Kidney capillary endothelial cell (primary cell): ENCODE measurements at regions not wholly inside any gene's neighbourhood (a gene's known extent, or its start where the extent isn't known, plus 50 kb on each side); places are given as distances from the start of the nearest gene placed in this dataset.
A peak's percentile ranks its signal among the peaks of the same experiment; 100 is the strongest.
"Not testable (repeated sequence)": the region's sequence is repeated elsewhere in the genome, so short reads cannot be mapped to it uniquely, and the experiment has no call there.

ENCODE experiments used
- DNase-seq: peaks from one replicate; pipeline ENCODE4 v3.0.0-alpha.2; 2018; ENCODE audit warnings: low spot score

DNA sequence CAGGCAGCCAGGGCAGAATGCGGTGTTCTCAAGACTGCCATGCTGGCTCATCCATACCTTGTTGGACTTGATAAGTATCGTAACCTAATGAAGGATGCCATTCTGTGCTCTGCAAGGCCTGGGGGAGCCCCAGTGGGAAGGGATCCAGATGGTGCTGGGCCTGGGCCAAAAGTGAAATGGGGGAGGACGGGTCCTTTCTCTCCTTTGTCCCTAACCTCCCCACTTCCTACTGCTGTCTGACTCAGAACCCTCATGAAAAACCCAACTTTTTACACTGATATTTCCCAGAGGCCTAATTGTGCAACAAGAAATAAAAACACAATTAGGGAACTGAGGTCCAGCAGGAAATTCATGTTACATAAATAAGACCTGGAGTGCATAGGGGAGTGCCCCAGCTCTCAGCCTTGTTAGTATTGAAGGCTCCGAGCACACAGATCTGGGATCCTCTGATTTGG lies 193.7 kb upstream of the SVIL start:
- DNase-seq, result no peak

DNA sequence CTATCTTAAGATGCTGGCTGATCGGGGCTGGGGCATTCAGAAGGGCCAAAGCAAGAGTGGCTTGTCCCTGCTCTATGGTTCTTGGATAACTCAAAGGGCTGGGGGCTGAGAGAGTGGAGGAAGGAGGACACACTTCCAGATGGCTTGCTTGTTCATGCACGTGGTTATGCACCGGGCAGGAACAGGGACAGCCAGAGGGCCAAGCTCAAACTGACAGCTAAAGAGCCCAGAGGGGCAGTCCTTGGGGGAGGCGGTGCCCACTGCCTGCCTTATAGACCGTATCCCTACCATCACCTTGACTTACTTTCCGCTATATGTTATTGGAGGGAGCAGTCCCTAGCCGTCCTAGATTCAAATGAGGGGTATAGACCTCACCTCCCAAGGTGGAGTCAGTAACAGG lies 192.7 kb upstream of the SVIL start:
- DNase-seq, result no peak

DNA sequence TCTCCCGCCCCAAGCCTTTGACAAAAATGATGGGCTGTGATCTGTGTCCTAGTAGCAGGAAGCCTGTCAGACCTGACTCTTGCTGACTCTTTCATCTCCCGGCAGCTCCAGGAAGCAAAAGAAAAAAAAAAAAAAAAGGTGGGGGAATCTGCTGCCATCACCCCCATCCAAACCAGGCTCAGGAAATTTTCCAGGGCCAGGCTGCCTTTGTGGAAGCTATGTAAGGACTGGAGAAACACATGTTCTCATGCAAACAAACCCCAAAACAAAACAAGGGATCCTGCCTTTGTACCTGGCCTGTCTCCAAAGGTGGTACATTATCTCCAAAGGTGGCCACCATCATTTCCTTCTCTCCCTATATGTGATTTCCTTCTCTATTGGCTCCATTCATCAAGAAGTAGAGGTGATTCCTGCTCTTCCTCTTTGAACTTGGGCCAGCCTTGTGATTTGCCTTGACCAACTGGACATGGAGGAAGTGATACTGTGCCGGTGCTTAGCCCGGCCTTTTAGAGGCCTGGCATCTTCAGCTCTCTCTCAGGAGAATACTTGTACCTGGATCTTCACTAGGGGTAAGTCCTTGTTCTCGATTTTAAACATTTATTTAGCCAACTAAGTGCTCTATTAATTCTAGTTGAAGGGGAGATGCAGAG lies 192.2 kb upstream of the SVIL start:
- DNase-seq, result peak; percentile 70

DNA sequence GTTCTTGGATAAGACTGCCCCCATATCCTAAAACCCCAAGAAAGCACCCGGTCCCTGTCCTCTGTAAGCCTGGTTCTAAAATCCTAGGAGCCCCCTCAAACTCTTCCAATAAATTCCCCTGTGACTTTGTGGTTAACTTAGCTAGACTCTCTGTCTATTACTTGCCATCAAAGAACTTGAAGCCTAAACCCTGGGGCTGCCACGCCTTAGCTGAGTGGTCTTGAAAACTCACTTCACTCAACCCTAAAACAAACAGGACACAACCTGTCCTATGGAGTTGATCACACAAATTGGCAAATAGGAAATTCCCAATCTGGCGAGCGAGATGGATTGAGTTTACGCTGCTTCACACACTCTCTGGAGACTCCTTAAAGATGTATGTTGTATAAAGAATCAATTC lies 191.4 kb upstream of the SVIL start:
- no peak for DNase-seq

DNA sequence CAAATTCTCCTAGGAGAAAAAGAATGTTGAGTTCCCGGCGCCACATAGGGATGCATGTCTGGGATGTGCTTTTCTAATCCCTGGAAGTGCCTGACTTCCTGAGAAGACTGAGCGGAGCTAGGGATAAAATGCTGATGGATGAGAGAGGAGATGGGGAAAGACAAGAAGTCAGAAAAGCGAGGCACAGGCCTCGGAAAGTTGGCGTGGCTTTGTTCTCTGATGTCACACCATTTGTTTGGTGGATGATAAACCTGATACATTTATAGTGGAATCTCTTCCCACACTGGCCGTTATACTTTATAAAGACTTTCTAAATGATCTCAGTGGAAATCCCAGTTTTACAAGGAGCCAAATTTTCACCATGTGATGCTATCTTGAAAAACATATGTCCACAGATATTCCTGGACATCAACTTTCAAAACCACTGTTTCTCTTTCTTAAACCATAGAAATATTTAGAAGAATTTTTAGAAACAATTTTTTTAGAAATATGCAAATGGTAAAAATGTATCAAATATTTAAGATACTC lies 188.8 kb upstream of the SVIL start:
- no peak for DNase-seq

DNA sequence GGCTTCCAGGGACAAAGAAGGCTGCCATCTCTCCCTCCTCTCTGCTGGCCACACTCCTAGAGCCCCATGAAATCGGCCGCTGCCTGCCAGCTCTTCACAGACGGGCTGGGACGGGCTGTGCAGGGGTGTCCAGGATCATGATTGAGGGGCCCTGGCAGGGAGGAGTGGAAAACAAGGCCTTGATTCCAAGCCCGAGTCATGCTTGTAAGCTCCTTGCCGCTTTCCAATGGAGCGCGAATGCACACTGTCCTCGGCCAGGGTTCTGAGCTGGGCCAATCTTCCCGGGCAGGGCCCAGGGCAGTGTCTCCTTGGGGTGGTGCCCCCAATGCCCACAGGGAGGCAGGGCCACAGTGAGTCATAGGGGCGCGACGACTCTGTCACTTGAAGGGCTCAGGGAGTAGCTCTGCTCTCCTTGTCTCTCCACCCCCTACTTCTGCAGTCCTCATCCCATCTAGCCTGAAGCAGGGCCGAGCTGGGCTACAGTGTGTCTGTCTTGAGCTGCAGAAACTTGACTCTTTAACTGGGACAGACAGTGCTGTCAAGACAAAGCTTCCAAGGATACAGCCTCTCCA lies 186.2 kb upstream of the SVIL start:
- DNase-seq, result no peak

DNA sequence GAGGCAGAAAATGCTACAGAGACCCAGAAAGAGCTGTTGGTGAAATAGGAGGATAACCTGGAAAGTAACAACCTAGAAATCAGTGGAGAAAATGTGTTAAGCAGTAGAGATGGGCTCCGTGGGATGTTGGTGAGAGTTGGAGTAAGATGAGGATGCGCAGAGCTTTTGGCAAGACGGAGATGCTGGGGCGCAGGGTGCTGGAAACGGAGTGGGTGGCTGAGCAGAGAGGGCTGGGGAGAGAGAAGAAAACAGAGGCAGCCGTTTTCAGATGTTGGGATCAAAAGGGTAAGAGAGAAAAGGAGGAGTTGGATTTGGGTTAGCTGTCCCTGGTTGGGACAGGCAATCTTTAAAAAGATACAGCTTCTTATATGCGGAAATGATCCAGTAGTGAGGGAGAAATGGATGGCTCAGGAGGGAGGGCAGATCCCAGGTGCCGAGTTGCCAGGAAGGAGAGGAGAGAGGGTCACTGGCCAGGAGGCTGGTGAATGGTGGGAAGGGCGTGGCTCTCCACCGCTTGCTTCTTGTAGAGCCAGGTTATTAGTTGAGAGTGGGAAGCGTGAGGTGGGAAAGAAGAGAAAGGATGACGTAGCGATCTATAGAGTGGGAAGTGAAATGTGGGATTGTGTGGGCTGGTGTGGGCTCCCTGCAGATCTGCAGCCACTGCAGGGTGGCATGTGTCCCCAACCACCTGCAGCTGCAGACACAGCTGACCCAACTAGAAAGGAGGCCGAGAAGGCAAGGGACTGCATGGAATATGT lies 182.2 kb upstream of the SVIL start:
- no peak for DNase-seq

DNA sequence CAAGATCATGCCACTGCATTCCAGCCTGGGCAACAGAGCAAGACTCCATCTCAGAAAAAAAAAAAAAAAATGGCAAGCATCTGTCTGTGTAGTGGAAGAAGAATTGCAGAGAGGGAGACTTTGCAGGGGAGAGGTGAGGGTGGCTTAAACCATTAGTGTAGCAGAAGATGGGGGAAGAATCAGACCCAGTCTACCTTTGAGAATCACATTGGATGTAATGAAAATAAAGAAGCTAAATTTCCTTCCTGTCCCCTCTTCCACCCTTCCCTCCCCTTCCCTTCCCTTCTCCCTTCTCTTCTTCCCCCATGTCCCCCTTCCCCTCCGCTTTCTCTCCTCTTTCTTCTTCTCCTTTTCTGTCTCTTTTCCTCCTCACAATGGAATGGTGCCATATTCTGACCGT lies 180.8 kb upstream of the SVIL start:
- DNase-seq, result no peak

DNA sequence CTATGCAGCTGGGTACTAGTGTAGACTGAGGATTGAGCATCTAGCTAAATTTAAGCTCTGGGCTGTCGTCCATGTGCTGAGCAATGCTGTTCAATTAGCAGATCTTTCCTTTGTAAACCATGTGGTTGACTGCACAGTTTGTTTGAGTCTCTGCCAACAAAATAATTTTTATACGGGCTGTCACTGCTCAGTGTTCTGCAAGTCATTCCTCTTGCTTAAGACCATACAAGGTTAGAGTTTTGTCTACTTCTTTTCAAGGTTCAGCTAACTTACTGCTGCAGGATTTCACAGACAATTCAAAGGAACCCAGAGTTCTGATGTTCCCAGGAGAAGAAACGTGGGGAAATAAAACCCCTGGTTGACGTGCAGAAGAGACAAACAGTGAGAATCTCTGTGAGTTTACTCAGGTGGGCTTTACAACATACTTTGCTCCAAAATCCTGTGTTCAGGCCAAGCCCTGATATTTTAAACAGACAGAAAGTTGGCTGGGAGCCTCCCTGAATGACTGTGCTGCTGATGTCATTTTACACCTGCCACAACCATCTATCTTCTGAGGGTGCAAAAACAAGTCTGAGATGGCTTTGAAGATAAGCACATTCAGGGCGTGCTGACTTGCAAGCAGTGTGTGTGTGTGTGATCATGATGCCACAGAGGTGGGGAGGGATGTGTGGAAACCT lies 177.1 kb upstream of the SVIL start:
- DNase-seq, result no peak

DNA sequence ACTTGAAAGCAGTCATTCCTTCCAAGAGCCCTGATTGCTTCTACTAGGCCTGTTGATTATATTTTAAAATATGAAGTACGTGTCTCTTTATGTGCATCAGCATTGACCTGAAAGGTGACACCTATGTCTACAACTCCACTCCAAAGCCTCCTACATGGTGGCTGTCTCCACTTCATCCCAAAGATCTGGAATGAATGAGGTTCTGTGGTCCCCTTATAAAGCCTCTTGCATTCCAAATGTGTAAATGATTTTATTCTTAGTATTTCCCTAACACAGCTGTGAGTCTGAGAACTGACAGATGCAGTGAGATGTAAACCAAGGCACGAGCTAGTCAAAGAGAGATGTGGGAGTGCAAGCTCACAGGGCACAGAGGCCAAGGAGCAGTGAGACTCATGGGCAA lies 176.0 kb upstream of the SVIL start:
- DNase-seq, result no peak

DNA sequence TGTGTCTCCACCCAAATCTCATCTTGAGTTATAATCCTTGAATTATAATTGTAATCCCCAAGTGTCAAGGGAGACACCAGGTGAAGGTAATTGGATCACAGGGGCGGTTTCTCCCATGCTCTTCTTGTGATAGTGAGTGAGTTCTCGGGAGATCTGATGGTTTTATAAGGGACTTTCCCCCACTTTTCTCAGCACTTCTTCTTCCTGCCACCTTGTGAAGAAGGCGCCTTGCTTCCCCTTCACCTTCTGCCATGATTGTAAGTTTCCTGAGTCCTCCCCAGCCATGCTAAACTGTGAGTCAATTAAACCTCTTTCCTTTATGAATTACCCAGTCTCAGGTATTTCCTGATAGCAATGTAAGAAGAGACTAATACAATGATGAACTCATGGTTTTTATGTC lies 175.5 kb upstream of the SVIL start:
- not testable (repeated sequence) for DNase-seq

DNA sequence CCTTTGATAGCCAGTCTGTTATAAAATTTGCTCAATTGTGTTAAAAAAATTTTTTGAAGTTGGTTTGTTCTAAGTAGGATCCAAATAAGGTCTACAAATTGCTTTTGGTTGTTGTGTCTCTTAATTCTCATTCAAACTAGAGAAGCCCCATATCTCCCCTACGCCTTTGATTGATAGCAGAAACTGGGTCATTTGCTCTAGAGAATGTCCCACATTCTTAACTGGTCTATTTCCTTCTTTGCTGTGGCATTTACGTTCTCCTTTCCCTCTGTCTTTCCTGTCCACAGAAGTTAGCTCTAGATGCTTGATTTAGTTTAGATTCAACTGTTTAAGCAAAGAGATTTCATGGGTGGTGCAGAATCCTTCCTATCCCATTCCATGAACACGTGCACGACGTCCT lies 174.6 kb upstream of the SVIL start:
- no peak for DNase-seq

DNA sequence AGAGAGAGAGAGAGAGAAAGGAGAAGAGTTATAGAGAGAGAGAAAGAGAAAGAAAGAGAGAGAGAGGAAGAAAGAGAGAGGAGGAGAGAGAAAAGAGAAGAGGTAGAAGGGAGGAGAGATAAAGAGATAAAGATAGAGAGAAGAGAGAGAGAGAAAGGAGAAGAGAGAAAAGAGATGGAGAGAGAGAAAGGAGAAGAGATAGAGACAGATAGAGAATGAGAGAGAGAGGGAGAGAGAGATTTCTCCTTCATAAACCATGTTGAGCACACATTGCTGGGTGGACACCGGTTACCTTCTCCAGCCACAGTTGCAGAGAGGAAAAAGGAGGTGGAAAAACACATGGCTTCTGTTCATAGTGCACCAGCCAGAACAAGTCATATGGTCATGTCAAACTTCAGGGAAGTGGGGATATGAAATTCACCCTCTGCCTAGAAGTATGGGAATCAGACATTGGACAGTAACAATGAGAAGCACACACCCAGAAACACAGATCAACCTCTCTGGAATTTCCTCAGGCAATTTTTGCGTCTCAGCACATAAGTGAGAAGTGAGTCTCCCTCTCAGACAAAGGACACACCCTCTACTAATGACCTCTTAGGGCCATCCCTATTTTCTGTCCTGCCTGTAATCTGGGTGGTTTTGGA lies 172.5 kb upstream of the SVIL start:
- peak; percentile 63 for DNase-seq

DNA sequence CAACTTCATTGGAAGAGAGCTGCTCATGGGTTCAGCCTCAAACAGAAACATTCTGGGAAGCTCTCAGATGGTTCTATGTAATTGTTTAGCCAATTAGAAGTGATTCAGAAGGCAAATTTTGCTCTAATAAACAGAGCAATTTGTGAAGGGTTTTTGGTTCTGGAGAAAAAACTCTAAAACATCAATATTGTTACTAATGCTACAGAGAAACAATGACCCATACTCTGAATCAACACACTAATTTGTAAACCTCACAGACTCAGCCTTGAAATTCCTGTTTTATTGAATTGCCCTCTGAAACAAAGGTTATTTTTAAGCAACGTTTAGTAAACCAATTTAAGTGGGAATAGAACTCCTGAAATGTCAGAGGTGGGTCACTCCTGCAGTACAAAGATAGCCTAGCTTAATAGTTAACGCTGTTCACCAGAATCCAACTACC lies 171.6 kb upstream of the SVIL start:
- no peak for DNase-seq

DNA sequence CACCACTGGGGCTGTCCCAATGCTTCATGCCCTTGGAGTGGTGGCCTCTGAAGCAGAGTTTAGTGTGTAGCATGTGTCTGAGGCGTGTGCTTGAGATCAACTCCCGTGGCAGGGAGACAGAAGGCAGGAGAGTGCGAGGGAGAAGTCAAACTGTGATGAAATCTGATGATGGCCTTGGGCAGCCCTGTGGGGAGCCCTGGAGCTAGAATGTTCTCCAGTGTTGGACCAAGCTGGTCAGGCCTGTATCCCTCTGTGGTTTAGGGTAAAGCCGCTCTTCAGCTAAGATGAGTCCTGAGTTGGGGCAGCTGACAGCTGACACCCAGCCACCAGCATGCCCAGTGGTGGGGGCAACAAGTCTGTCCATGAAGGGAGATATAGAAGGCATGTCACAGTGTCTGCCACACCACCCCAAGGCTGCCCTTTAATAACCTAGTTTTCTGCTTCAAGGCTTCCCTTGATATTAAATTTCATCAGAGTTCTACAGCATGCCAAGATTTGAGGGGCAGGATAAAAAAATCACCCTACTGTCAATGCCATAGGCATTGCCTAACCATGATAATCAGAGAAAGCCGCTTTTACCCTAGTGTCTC lies 170.5 kb upstream of the SVIL start:
- DNase-seq, result no peak

DNA sequence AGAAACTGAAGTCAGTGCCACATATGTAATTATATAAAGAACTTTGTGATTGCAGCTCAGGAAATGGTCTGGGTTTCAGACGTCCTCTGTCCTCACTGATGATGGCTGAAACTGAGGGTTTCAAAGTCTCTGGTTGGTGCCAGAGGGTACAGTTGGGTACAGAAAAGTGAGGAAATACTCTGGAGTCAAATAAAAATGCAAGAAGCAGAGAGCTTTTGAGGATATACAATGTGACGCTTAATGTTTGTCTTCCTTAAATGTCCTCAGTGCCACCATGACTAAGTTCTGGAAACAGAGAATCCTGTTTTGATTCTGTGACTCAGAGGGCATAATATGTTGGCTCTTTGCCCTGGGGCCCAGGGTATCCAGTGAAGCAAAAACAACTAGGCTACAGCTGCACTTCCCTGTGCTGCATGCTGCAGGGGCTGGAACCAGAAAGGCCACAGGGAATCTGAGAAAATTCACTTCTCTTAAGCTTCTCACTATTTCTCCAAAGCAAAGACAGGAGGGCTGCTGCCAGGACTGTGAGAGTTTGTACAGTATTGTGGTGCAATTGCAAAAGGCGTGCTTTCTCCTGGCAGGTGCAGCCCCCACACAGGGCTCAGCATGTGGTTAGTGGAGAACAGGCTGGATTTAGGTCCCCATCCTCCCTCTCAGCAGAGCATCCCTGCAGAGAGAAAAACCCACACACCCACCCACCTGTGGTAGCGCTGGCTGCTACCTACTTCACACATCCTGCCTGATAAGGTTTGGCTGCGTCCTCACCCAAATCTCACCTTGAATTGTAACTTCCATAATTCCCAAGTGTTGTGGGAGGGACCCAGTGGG lies 169.5 kb upstream of the SVIL start:
- DNase-seq, result peak; percentile 97

DNA sequence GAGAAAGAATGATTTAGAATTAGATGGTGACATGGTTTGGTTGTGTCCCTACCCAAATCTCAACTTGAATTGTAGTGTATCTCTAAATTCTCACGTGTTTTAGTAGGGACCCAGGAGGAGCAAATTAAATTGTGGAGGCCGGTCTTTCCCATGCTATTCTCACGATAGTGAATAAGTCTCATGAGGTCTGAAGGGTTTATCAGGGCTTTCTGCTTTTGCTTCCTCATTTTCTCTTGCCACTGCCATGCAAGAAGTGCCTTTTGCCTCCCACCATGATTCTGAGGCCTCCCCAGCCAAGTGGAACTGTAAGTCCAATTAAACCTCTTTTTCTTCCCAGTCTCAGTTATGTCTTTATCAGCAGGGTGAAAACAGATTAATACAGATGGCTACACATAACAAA lies 167.4 kb upstream of the SVIL start:
- DNase-seq, result no peak

DNA sequence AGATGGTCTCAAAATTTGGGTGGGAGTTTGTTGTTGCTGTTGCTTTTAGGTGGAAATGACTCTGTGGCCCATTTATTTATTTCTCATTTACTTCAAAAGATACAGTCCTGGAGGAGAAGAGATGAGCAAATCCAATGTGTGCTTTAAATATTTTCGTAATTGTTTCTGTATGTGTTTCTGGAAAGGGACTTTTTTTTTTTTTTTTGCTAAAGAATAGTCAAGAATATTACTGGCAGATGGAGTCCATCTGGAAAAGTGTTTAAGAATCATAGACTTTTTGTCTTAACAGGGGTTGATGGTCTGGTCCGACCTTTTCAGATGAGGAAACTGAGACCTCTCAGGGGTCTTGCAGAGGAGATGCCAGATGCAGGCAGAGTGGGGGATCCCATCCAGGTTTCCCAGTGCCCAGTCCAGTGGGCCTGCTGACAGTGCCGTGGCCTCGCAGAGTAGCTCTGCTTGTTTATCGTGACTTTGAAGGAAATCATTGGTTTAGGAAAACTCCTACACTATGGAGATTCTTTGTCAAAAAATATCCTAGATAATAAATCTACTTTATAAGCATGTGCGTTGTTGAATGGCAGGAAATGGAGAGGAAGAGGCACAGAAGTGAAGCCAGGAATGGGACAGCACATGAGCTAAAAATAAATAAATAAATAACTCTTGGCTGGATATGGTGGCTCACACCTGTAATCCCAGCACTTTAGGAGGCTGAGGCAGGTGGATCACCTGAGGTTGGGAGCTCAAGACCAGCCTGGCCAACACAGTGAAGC lies 164.3 kb upstream of the SVIL start:
- no peak for DNase-seq

DNA sequence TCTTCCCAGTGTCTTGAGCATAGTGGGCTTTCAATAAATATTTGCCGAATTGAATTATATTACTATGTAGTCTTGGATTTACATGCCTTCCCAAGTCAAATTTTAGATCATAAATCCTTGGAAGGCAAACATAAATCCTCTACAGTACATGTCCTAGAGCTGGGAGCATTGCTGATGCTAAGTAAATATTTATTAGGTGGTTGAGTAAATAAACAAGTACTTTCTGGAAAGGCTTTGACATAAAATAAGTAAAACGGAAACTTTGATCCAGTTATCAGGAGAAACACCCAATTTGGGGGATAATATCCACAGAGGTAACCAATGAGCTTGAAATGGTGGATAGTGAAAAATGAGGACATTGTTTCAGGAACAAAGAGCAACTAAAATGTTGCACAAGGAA lies 162.8 kb upstream of the SVIL start:
- no peak for DNase-seq

DNA sequence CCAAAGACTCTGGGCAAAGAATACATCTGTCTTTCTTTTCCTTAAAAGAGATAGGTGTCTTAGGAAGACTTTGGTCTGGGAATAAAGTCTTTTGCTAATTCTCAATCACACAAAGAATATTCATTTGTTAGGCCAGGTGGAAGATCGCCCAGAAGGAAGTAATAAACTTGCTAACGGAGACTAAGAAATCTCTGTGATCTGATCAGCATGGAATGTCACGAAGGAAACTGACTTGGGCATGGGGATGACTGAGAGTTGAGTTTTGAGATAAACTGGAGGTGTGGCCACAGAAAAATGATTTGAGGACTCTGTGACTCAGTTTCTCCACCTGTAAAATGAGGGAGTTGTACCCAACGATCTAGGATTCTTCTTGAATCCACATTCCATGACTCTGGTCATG lies 161.1 kb upstream of the SVIL start:
- DNase-seq, result no peak
